Gastroesophageal sphincter (tissue), 4 donors: ENCODE measurements at regions not wholly inside any gene's neighbourhood (a gene's known extent, or its start where the extent isn't known, plus 50 kb on each side); places are given as distances from the start of the nearest gene placed in this dataset.
"Not testable (repeated sequence)": the region's sequence is repeated elsewhere in the genome, so short reads cannot be mapped to it uniquely, and the experiment has no call there.

ENCODE experiments used
- ATAC-seq: fragments of 150-250 bp; one replicate; pipeline ENCODE4 v1.9.1; 2016; ENCODE audit warnings: mild to moderate bottlenecking, moderate library complexity
- H3K27ac ChIP-seq, 4 donors: fragments of 200-600 bp; sonication (generic) in 3 of 4; 1 replicate in 3 of 4; 2 replicates in 1 of 4; pipeline ENCODE4 v1.5.1; 2016 to 2019
- H3K27me3 ChIP-seq: fragments of 200-600 bp; sonication (generic); one replicate; pipeline ENCODE4 v1.5.1; 2019
- H3K36me3 ChIP-seq, 2 donors: fragments of 200-600 bp; sonication (generic); one replicate each; pipeline ENCODE4 v1.5.1; 2019; ENCODE audit warnings: control low read depth in 1 of 2
- H3K4me1 ChIP-seq, 3 donors: fragments of 200-600 bp; sonication (generic); 1 replicate in 2 of 3; 2 replicates in 1 of 3; pipeline ENCODE4 v1.5.1; 2016 to 2019; ENCODE audit warnings: control low read depth in 2 of 3
- H3K4me3 ChIP-seq, 2 donors: fragments of 200-600 bp; sonication (generic); one replicate each; pipeline ENCODE4 v1.5.1; 2019; ENCODE audit warnings: mild to moderate bottlenecking in 1 of 2, moderate library complexity in 1 of 2
- H3K9me3 ChIP-seq, 3 donors: fragments of 200-600 bp; sonication (generic); one replicate each; pipeline ENCODE4 v1.5.1; 2017 to 2019; ENCODE audit warnings: control low read depth in 2 of 3
- CTCF ChIP-seq, 4 experiments: fragments of 200-600 bp in 2 of 4; fragments of 450-650 bp in 2 of 4; sonication (generic) in 1 of 4; IDR thresholded peaks; one replicate each; pipeline ENCODE4 v1.5.1; 2017 to 2019; ENCODE audit warnings: antibody characterized with exemption in 4 of 4, mild to moderate bottlenecking in 2 of 4, moderate library complexity in 2 of 4
- EP300 ChIP-seq: sonication (generic); formaldehyde crosslinking; IDR thresholded peaks from one replicate; pipeline ENCODE4 v1.6.1; 2017; ENCODE audit warnings: antibody characterized with exemption, mild to moderate bottlenecking
- POLR2A ChIP-seq, 2 donors: fragments of 450-650 bp; IDR thresholded peaks; one replicate each; pipeline ENCODE4 v1.6.1; 2017; ENCODE audit warnings: antibody characterized with exemption in 2 of 2, mild to moderate bottlenecking in 2 of 2, moderate library complexity in 1 of 2
- POLR2AphosphoS5 ChIP-seq: sonication (generic); formaldehyde crosslinking; IDR thresholded peaks from one replicate; pipeline ENCODE4 v1.6.1; 2017; ENCODE audit warnings: antibody characterized with exemption
- WGBS, 2 donors: methylation state at CpG; one replicate each; pipeline ENCODE4 v1.1.5; 2018; ENCODE audit warnings: low coverage in 1 of 2; 5-methylcytosine and 5-hydroxymethylcytosine counted together

GRCh38 chr6:23533944-23534343 is 592.1 kb upstream of the NRSN1 start:
- no peak for ATAC-seq
- Histone ChIP-seq H3K27me3 (no peaks in the 10 kb centered on the region), H3K4me1 (peaks cover 0 to 6% (median 0%) of the 10 kb centered on the region in 3 donors), H3K9me3 (peaks cover 0 to 6% (median 0%) of the 10 kb centered on the region in 3 donors), H3K4me3 (no peak overlapping the region), H3K36me3 (no peaks in the 10 kb centered on the region), H3K27ac (no peak overlapping the region)
- no peak for TF ChIP-seq EP300
- no peak for TF ChIP-seq POLR2AphosphoS5
- no peak for TF ChIP-seq CTCF (IDR thresholded peaks at IDR 0.05)
- no peak for TF ChIP-seq POLR2A (IDR thresholded peaks at IDR 0.05)
- 19 to 51% methylated on average over 6 to 7 of the region's 7 CpGs for WGBS, 2 donors

- no peak for ATAC-seq
- no peaks in the 10 kb centered on the region for H3K36me3 ChIP-seq
- no peaks in the 10 kb centered on the region for H3K27me3 ChIP-seq
- peaks cover 0 to 6% (median 0%) of the 10 kb centered on the region in 3 donors for H3K4me1 ChIP-seq
- H3K4me3 ChIP-seq = no peak overlapping the region
- peaks cover 0 to 3% (median 0%) of the 10 kb centered on the region in 3 donors for H3K9me3 ChIP-seq
- TF ChIP-seq POLR2AphosphoS5 = no peak
- no peak for TF ChIP-seq POLR2A (IDR thresholded peaks at IDR 0.05)
- no peak for TF ChIP-seq CTCF (IDR thresholded peaks at IDR 0.05)
- TF ChIP-seq EP300 = no peak
- 63 to 84% methylated on average over 2 of the region's 2 CpGs for WGBS, 2 donors
- no peak overlapping the region for H3K27ac ChIP-seq
Observed at GRCh38 chr6:23534351-23534750, 591.7 kb upstream of the NRSN1 start.

- TF ChIP-seq POLR2A (IDR thresholded peaks at IDR 0.05) = no peak
- TF ChIP-seq EP300 = no peak
- TF ChIP-seq CTCF (IDR thresholded peaks at IDR 0.05) = no peak
- TF ChIP-seq POLR2AphosphoS5 = no peak
- no peak overlapping the region for H3K4me3 ChIP-seq
- 95% methylated on average over 2 of the region's 2 CpGs; no CpG with 5 or more reads in 1 of the 2 donors for WGBS, 2 donors
Observed at GRCh38 chr6:23535101-23535500, 590.9 kb upstream of the NRSN1 start.

GRCh38 chr6:23537828-23538227 is 588.2 kb upstream of the NRSN1 start:
- Histone ChIP-seq H3K27me3 (no peaks in the 10 kb centered on the region), H3K36me3 (no peaks in the 10 kb centered on the region), H3K4me3 (no peak overlapping the region), H3K9me3 (no peaks in the 10 kb centered on the region), H3K27ac (no peak overlapping the region), H3K4me1 (peaks cover 0 to 6% (median 0%) of the 10 kb centered on the region in 3 donors)
- no peak for ATAC-seq
- TF ChIP-seq POLR2AphosphoS5 = no peak
- TF ChIP-seq EP300 = no peak
- TF ChIP-seq POLR2A (IDR thresholded peaks at IDR 0.05) = no peak
- TF ChIP-seq CTCF (IDR thresholded peaks at IDR 0.05) = no peak

More at GRCh38 chr6:23535101-23535500, 590.9 kb upstream of the NRSN1 start:
- Histone ChIP-seq H3K27me3 (no peaks in the 10 kb centered on the region), H3K36me3 (no peaks in the 10 kb centered on the region), H3K9me3 (no peaks in the 10 kb centered on the region), H3K27ac (no peak overlapping the region), H3K4me1 (peaks cover 0 to 6% (median 0%) of the 10 kb centered on the region in 3 donors)
- ATAC-seq = no peak

GRCh38 chr6:23547851-23548250 is 578.2 kb upstream of the NRSN1 start:
- TF ChIP-seq POLR2AphosphoS5 = no peak
- TF ChIP-seq CTCF (IDR thresholded peaks at IDR 0.05) = no peak
- no peak for TF ChIP-seq POLR2A (IDR thresholded peaks at IDR 0.05)
- TF ChIP-seq EP300 = no peak
- Histone ChIP-seq H3K9me3 (no peaks in the 10 kb centered on the region), H3K4me3 (no peak overlapping the region), H3K27ac (no peak overlapping the region), H3K36me3 (no peaks in the 10 kb centered on the region), H3K4me1 (no peaks in the 10 kb centered on the region), H3K27me3 (no peaks in the 10 kb centered on the region)
- no peak for ATAC-seq
- 70% methylated on average over 1 of the region's 1 CpG; no CpG with 5 or more reads in 1 of the 2 donors for WGBS, 2 donors

- not testable (repeated sequence) for H3K36me3 ChIP-seq, H3K27ac ChIP-seq, H3K4me3 ChIP-seq, H3K9me3 ChIP-seq, ATAC-seq, H3K27me3 ChIP-seq
- H3K4me1 ChIP-seq = peaks cover 0 to 12% (median 0%) of the 10 kb centered on the region in 3 donors
- WGBS, 2 donors = 100% methylated on average over 1 of the region's 1 CpG; no CpG with 5 or more reads in 1 of the 2 donors
Observed at GRCh38 chr6:23554953-23555352, 571.1 kb upstream of the NRSN1 start.
